Mammary epithelial cell (primary cell): ENCODE measurements at regions not wholly inside any gene's neighbourhood (a gene's known extent, or its start where the extent isn't known, plus 50 kb on each side); places are given as distances from the start of the nearest gene placed in this dataset.

Source experiments
- EZH2 ChIP-seq: IDR thresholded peaks from 2 replicates; pipeline ENCODE4 v1.6.1; 2012; ENCODE audit warnings: low read length, inconsistent platforms, borderline replicate concordance
- TF ChIP-seq, protein P1 (sequence below), 2 donors: IDR thresholded peaks in 1 of 2; conservative IDR thresholded peaks in 1 of 2; 2 replicates each; pipeline ENCODE4 v1.5.1; 2011 to 2012; ENCODE audit warnings: inconsistent platforms in 2 of 2, low read length in 2 of 2, mild to moderate bottlenecking in 2 of 2, control low read depth in 1 of 2, low read depth in 1 of 2; ENCODE audit not compliant: insufficient read depth in 1 of 2; ENCODE audit errors: extremely low read depth in 1 of 2

DNA sequence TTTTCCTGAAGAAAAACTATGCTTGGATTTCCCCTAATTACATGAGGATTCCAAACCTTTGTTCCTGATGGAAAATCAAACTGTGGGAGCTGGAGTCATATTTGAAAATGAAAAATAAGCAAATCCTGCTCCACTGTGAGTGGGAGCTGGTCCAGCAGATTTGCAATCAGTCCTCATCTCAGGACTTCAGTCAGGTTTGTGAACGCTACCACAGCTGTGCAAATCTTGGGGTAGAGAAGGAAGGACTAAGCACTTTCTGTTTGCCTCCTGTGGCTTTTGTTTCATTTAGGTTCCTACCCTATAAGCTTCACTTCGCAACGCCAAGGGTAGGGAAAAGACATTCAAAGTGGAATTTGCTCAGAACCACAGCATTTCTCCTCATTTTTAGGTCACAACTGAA, 238.2 kb downstream of the TUSC7 start:
- TF ChIP-seq, protein P1, sequence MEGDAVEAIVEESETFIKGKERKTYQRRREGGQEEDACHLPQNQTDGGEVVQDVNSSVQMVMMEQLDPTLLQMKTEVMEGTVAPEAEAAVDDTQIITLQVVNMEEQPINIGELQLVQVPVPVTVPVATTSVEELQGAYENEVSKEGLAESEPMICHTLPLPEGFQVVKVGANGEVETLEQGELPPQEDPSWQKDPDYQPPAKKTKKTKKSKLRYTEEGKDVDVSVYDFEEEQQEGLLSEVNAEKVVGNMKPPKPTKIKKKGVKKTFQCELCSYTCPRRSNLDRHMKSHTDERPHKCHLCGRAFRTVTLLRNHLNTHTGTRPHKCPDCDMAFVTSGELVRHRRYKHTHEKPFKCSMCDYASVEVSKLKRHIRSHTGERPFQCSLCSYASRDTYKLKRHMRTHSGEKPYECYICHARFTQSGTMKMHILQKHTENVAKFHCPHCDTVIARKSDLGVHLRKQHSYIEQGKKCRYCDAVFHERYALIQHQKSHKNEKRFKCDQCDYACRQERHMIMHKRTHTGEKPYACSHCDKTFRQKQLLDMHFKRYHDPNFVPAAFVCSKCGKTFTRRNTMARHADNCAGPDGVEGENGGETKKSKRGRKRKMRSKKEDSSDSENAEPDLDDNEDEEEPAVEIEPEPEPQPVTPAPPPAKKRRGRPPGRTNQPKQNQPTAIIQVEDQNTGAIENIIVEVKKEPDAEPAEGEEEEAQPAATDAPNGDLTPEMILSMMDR (conservative IDR thresholded peaks at IDR 0.05 in 1 of 2, IDR thresholded peaks at IDR 0.05 in 1 of 2; ENCODE audit: extremely low read depth in 1 of 2, insufficient read depth in 1 of 2, low read depth in 1 of 2, low read length in 2 of 2): no peak
- no peak for TF ChIP-seq EZH2
